ENCODE measurements at regions not wholly inside any gene's neighbourhood (a gene's known extent, or its start where the extent isn't known, plus 50 kb on each side); places are given as distances from the start of the nearest gene placed in this dataset.

GRCh38 chr6:6771964-6772363 is 183.4 kb downstream of the LY86 start:
- no peak for DNase-seq (ENCODE audit: low read depth, low spot score)
- no peak overlapping the region for H3K27ac ChIP-seq

- no peak for DNase-seq (ENCODE audit: low read depth, low spot score)
- H3K27ac ChIP-seq, result no peak overlapping the region
Observed at GRCh38 chr6:6772751-6773150, 184.2 kb downstream of the LY86 start.

GRCh38 chr6:6775074-6775473 is 186.6 kb downstream of the LY86 start:
- no peak for DNase-seq (ENCODE audit: low read depth, low spot score)
- no peak overlapping the region for H3K27ac ChIP-seq

GRCh38 chr6:6780231-6780630 is 191.7 kb downstream of the LY86 start:
- no peak for DNase-seq (ENCODE audit: low read depth, low spot score)

GRCh38 chr6:6781172-6781872 is 192.8 kb downstream of the LY86 start:
- no peak overlapping the region for H3K27ac ChIP-seq
- DNase-seq (ENCODE audit: low read depth, low spot score), result no peak

More at GRCh38 chr6:6780231-6780630, 191.7 kb downstream of the LY86 start:
- H3K27ac ChIP-seq, result no peak overlapping the region

GRCh38 chr6:6781873-6782227 is 193.3 kb downstream of the LY86 start:
- no peak overlapping the region for H3K27ac ChIP-seq
- DNase-seq (ENCODE audit: low read depth, low spot score), result no peak

- no peak for DNase-seq (ENCODE audit: low read depth, low spot score)
- H3K27ac ChIP-seq, result no peak overlapping the region
Observed at GRCh38 chr6:6783721-6784120, 195.2 kb downstream of the LY86 start.

- DNase-seq (ENCODE audit: low read depth, low spot score), result no peak
- H3K27ac ChIP-seq, result no peak overlapping the region
Observed at GRCh38 chr6:6784514-6785162, 196.1 kb downstream of the LY86 start.

- no peak overlapping the region for H3K27ac ChIP-seq
- DNase-seq (ENCODE audit: low read depth, low spot score), result no peak
Observed at GRCh38 chr6:6785163-6785521, 196.6 kb downstream of the LY86 start.

- no peak for DNase-seq (ENCODE audit: low read depth, low spot score)
- no peak overlapping the region for H3K27ac ChIP-seq
Observed at GRCh38 chr6:6788394-6789032, 200.0 kb downstream of the LY86 start.

GRCh38 chr6:6790393-6790792 is 201.9 kb downstream of the LY86 start:
- H3K27ac ChIP-seq, result peak overlapping the region; percentile 71
- DNase-seq (ENCODE audit: low read depth, low spot score), result no peak

- peak overlapping the region; percentile 71 for H3K27ac ChIP-seq
- peak; percentile 60 for DNase-seq (ENCODE audit: low read depth, low spot score)
Observed at GRCh38 chr6:6790891-6791290, 202.4 kb downstream of the LY86 start.

GRCh38 chr6:6793388-6794250 is 205.1 kb downstream of the LY86 start:
- DNase-seq (ENCODE audit: low read depth, low spot score), result no peak

GRCh38 chr6:6795393-6795792 is 206.9 kb downstream of the LY86 start:
- no peak for DNase-seq (ENCODE audit: low read depth, low spot score)
- H3K27ac ChIP-seq, result no peak overlapping the region

More at GRCh38 chr6:6793388-6794250, 205.1 kb downstream of the LY86 start:
- no peak overlapping the region for H3K27ac ChIP-seq

GRCh38 chr6:6796818-6797217 is 208.3 kb downstream of the LY86 start:
- DNase-seq (ENCODE audit: low read depth, low spot score), result no peak
- H3K27ac ChIP-seq, result no peak overlapping the region

GRCh38 chr6:6798448-6798860 is 209.9 kb downstream of the LY86 start:
- no peak for DNase-seq (ENCODE audit: low read depth, low spot score)
- no peak overlapping the region for H3K27ac ChIP-seq

GRCh38 chr6:6801005-6801335 is 212.4 kb downstream of the LY86 start:
- no peak for DNase-seq (ENCODE audit: low read depth, low spot score)
- H3K27ac ChIP-seq, result peak overlapping the region; percentile 100

- DNase-seq (ENCODE audit: low read depth, low spot score), result no peak
- H3K27ac ChIP-seq, result peak overlapping the region; percentile 100
Observed at GRCh38 chr6:6801635-6802218, 213.2 kb downstream of the LY86 start.

- peak overlapping the region; percentile 100 for H3K27ac ChIP-seq
- DNase-seq (ENCODE audit: low read depth, low spot score), result peak; percentile 100
Observed at GRCh38 chr6:6803180-6803977, 214.9 kb downstream of the LY86 start.

Data from epithelial cell of prostate (primary cell).